Pancreas (tissue), 10 donors: ENCODE measurements at regions not wholly inside any gene's neighbourhood (a gene's known extent, or its start where the extent isn't known, plus 50 kb on each side); places are given as distances from the start of the nearest gene placed in this dataset.

ENCODE experiments used
- ATAC-seq, 4 donors: fragments of 200-7000 bp; cut with Tn5 transposase; one replicate each; pipeline versions ENCODE4 v1.8.0 to v1.9.1; 2020; ENCODE audit warnings: mild to moderate bottlenecking in 4 of 4, moderate library complexity in 4 of 4
- DNase-seq, 6 donors: peaks; one replicate each; pipeline ENCODE4 v3.0.0-alpha.2; 2020
- FAIRE-seq: peaks from 2 replicates; lab custom pipeline; 2012; peaks lifted over from hg19 to GRCh38; lab: Jason Lieb, UNC
- H3K27ac ChIP-seq, 4 donors: fragments of 200-600 bp; sonication (generic); 1 replicate in 3 of 4; 2 replicates in 1 of 4; pipeline versions ENCODE4 v1.5.0 to v1.8.0; 2020
- H3K27me3 ChIP-seq, 4 donors: fragments of 200-600 bp; one replicate each; pipeline ENCODE4 v1.8.0; 2021
- H3K36me3 ChIP-seq, 3 donors: fragments of 200-600 bp; sonication (generic) in 1 of 3; one replicate each; pipeline versions ENCODE4 v1.5.0 to v1.8.0; 2020 to 2021
- H3K4me1 ChIP-seq, 3 donors: fragments of 200-600 bp; one replicate each; pipeline ENCODE4 v1.8.0; 2021
- H3K4me3 ChIP-seq, 4 donors: fragments of 200-600 bp; sonication (generic) in 2 of 4; one replicate each; pipeline versions ENCODE4 v1.5.0 to v1.8.0; 2020 to 2021
- H3K9me3 ChIP-seq, 4 donors: fragments of 200-600 bp; one replicate each; pipeline ENCODE4 v1.8.0; 2021
- WGBS, 2 donors: extraction: QIAGEN DNeasy Blood & Tissue Kit; methylation state at CpG; one replicate each; pipeline ENCODE4 v1.1.7; 2013; 5-methylcytosine and 5-hydroxymethylcytosine counted together
- intact Hi-C, 3 donors: fragments of 100-400 bp; cut with DNase I; formaldehyde crosslinking; loops; one replicate each; pipeline versions ENCODE4 v1.11.1 to v1.14.2; 2022
- TF ChIP-seq, protein P1 (sequence below), 4 donors: fragments of 200-600 bp; sonication (generic) in 3 of 4; IDR thresholded peaks; one replicate each; pipeline versions ENCODE4 v1.5.0 to v1.8.0; 2021; ENCODE audit warnings: antibody characterized with exemption in 4 of 4
- donor health status: healthy with polysubstance abuse.
- donor health status: DM: no; HTN: no; CAD: no; lungs with moderate emphysema.
- donor health status: DM: no; HTN: no; CAD: no.
- donor health status: control.
- donor health status: control.
- donor health status: Bipolar disorder and iron deficiency.
- donor health status: DM: yes; HTN: yes; CAD: no.
- donor health status: DM: no; HTN: no; CAD: no.
- donor health status: DM: no; HTN: no; CAD: no.
- donor health status: DM: yes; HTN: yes; CAD: no.

DNA sequence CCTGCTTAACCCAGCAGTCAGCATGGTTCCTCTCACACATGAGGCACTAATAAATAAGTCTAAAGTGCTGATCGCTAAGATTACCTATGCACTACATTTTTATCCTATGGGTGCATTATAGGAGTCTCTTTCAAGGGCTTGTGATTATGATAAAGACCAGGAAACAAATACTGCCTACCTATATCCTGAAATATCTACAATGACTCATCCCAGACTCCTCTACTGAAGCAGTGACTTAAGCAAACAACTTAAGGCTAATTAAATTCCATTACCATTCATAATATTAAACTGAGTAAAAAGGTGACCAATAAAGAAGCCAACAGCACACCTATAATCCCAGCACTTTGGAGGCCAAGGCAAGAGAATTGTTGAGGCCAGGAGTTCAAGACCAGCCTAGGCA, 338.4 kb downstream of the DNAH5 start:
- TF ChIP-seq, protein P1, sequence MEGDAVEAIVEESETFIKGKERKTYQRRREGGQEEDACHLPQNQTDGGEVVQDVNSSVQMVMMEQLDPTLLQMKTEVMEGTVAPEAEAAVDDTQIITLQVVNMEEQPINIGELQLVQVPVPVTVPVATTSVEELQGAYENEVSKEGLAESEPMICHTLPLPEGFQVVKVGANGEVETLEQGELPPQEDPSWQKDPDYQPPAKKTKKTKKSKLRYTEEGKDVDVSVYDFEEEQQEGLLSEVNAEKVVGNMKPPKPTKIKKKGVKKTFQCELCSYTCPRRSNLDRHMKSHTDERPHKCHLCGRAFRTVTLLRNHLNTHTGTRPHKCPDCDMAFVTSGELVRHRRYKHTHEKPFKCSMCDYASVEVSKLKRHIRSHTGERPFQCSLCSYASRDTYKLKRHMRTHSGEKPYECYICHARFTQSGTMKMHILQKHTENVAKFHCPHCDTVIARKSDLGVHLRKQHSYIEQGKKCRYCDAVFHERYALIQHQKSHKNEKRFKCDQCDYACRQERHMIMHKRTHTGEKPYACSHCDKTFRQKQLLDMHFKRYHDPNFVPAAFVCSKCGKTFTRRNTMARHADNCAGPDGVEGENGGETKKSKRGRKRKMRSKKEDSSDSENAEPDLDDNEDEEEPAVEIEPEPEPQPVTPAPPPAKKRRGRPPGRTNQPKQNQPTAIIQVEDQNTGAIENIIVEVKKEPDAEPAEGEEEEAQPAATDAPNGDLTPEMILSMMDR (IDR thresholded peaks at IDR 0.05) = no peak
- ATAC-seq (no peak), FAIRE-seq (no peak), DNase-seq (no peak)
- intact Hi-C loops = no loop called here
- Histone ChIP-seq H3K36me3 (no peaks in the 10 kb centered on the region), H3K9me3 (no peaks in the 10 kb centered on the region), H3K4me3 (no peak overlapping the region), H3K27me3 (no peaks in the 10 kb centered on the region), H3K4me1 (no peaks in the 10 kb centered on the region), H3K27ac (no peak overlapping the region)
- 87 to 100% methylated on average over 1 of the region's 1 CpG for WGBS, 2 donors

DNA sequence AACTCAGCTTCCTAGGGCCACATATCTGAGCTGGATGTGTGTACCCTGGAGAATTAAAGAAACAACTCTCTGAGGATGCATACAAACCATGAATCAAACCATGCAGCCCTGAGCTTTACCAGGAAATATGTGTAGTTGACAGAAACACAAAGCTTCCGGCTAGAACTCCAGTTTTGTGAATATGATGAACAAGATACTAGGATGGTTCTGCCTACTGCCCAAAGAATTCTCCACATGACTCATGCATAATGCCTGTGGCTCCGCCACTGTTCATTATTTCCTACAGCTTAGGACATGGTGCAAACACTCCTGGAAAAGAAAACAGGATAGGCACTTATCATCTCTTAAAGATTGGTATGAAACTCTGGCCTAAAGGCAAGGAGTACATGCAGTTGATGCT, 343.4 kb downstream of the DNAH5 start:
- Histone ChIP-seq H3K9me3 (no peaks in the 10 kb centered on the region), H3K4me3 (no peak overlapping the region), H3K36me3 (no peaks in the 10 kb centered on the region), H3K27ac (no peak overlapping the region), H3K4me1 (no peaks in the 10 kb centered on the region), H3K27me3 (no peaks in the 10 kb centered on the region)
- WGBS, 2 donors = 65 to 82% methylated on average over 2 of the region's 2 CpGs
- no peak for DNase-seq
- TF ChIP-seq, protein P1 (IDR thresholded peaks at IDR 0.05) = no peak
- intact Hi-C loops = no loop called here
- no peak for FAIRE-seq
- no peak for ATAC-seq

DNA sequence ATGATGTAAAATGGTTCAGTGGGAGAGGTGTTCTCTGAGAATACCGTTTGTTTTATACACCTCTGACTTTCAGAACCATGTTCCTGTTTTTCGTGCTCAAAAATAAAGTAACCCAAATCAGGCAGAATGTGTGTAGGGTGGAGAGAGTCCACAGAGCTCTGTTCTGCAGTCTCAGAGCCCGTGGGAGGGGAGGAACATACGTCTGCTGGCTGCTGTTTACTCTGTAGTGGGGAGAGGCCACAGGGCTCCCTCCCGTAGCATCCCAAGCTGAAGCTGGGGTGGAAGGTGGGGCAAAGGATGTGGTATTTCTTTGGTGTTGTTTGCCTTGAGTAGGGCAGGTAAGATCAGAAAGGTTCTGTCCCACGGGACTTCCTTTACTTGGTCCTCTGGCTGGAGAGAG, 348.5 kb downstream of the DNAH5 start:
- WGBS, 2 donors = 55 to 62% methylated on average over 6 of the region's 6 CpGs
- Histone ChIP-seq H3K36me3 (no peaks in the 10 kb centered on the region), H3K9me3 (no peaks in the 10 kb centered on the region), H3K4me1 (no peaks in the 10 kb centered on the region), H3K4me3 (no peak overlapping the region), H3K27me3 (no peaks in the 10 kb centered on the region), H3K27ac (no peak overlapping the region)
- no peak for FAIRE-seq
- intact Hi-C loops = no loop called here
- TF ChIP-seq, protein P1 (IDR thresholded peaks at IDR 0.05) = no peak
- DNase-seq = no peak
- no peak for ATAC-seq

DNA sequence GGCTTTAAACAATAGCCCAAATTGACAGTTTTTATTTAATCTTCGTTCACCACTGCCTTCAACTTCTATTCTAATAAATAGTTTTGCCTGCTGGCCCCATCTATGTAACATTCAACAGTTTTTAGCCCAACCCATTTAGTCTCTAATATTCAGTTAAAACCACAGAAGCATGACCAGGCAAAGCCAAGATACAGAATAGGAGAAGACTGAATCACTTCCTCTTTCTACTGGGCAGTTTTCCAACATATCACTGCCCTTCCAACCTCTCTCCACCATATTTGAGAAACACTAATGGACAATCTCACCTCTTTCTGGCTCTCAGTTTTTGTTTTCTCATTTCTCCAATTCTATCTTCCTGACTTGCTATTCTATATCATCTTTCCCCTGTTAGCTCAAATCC, 352.9 kb downstream of the DNAH5 start:
- Histone ChIP-seq H3K36me3 (no peaks in the 10 kb centered on the region), H3K27ac (no peak overlapping the region), H3K4me3 (no peak overlapping the region), H3K4me1 (no peaks in the 10 kb centered on the region), H3K9me3 (no peaks in the 10 kb centered on the region), H3K27me3 (no peaks in the 10 kb centered on the region)
- intact Hi-C loops = no loop called here
- no peak for FAIRE-seq
- 39 to 55% methylated on average over 1 of the region's 1 CpG for WGBS, 2 donors
- no peak for DNase-seq
- ATAC-seq = no peak
- TF ChIP-seq, protein P1 (IDR thresholded peaks at IDR 0.05) = no peak

DNA sequence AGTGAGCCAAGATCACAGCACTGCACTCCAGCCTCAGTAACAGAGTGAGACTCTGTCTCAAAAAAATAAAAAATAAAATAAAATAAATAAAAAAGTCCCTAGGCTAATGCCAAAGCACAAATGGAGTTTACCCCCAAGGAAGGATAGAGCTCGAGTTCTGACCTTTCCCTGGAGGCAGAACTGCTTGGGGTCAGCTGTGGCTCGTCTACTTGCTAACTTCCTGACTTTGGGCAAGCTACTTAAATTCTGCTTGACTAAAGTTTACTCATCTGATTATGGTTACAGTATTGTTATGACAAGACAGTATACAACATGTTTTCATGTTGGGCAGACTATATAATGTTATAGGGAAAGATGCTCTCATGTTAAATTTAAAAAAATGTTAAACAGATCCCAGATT, 359.2 kb downstream of the DNAH5 start:
- H3K4me1 ChIP-seq = no peaks in the 10 kb centered on the region
- no peak overlapping the region for H3K4me3 ChIP-seq
- FAIRE-seq (no peak), ATAC-seq (no peak), DNase-seq (no peak)
- intact Hi-C loops = no loop called here
- TF ChIP-seq, protein P1 (IDR thresholded peaks at IDR 0.05) = no peak
- WGBS, 2 donors = 51 to 65% methylated on average over 2 of the region's 2 CpGs
- no peak overlapping the region for H3K27ac ChIP-seq
- H3K36me3 ChIP-seq = no peaks in the 10 kb centered on the region
- no peaks in the 10 kb centered on the region for H3K9me3 ChIP-seq
- no peaks in the 10 kb centered on the region for H3K27me3 ChIP-seq
